ENCODE measurements at regions not wholly inside any gene's neighbourhood (a gene's known extent, or its start where the extent isn't known, plus 50 kb on each side); places are given as distances from the start of the nearest gene placed in this dataset.

GRCh38 chr13:76414320-76414719 is 471.9 kb downstream of the KCTD12 start:
- DNase-seq, result no peak

GRCh38 chr13:76406243-76406642 is 480.0 kb downstream of the KCTD12 start:
- no peak for DNase-seq

- no peak for DNase-seq
Observed at GRCh38 chr13:76398425-76398824, 487.8 kb downstream of the KCTD12 start.

GRCh38 chr13:76397413-76397812 is 488.8 kb downstream of the KCTD12 start:
- DNase-seq, result no peak

- DNase-seq, result no peak
Observed at GRCh38 chr13:76389321-76389720, 496.9 kb downstream of the KCTD12 start.

- DNase-seq, result no peak
Observed at GRCh38 chr13:76387566-76387965, 498.6 kb downstream of the KCTD12 start.

- no peak for DNase-seq
Observed at GRCh38 chr13:76386321-76386720, 499.9 kb downstream of the KCTD12 start.

GRCh38 chr13:76385586-76385985 is 500.6 kb downstream of the KCTD12 start:
- DNase-seq, result no peak

- DNase-seq, result no peak
Observed at GRCh38 chr13:76383676-76384461, 502.3 kb downstream of the KCTD12 start.

- no peak for DNase-seq
Observed at GRCh38 chr13:76380446-76381065, 505.6 kb downstream of the KCTD12 start.

GRCh38 chr13:76379341-76380105 is 506.7 kb downstream of the KCTD12 start:
- DNase-seq, result no peak

- DNase-seq, result no peak
Observed at GRCh38 chr13:76378767-76379166, 507.4 kb downstream of the KCTD12 start.

- DNase-seq, result no peak
Observed at GRCh38 chr13:76363682-76364289, 522.4 kb downstream of the KCTD12 start.

GRCh38 chr13:76361868-76362267 is 524.3 kb downstream of the KCTD12 start:
- DNase-seq, result no peak

GRCh38 chr13:76351541-76352229 is 534.5 kb downstream of the KCTD12 start:
- no peak for DNase-seq

GRCh38 chr13:76350399-76350798 is 535.8 kb downstream of the KCTD12 start:
- no peak for DNase-seq

GRCh38 chr13:76349700-76350099 is 536.5 kb downstream of the KCTD12 start:
- DNase-seq, result no peak

GRCh38 chr13:76339649-76340048 is 546.6 kb downstream of the KCTD12 start:
- no peak for DNase-seq

- no peak for DNase-seq
Observed at GRCh38 chr13:76338003-76338402, 548.2 kb downstream of the KCTD12 start.

- no peak for DNase-seq
Observed at GRCh38 chr13:76336889-76337844, 549.0 kb downstream of the KCTD12 start.

GRCh38 chr13:76335463-76335862 is 550.7 kb downstream of the KCTD12 start:
- no peak for DNase-seq
